ENCODE measurements at regions not wholly inside any gene's neighbourhood (a gene's known extent, or its start where the extent isn't known, plus 50 kb on each side); places are given as distances from the start of the nearest gene placed in this dataset.

DNA sequence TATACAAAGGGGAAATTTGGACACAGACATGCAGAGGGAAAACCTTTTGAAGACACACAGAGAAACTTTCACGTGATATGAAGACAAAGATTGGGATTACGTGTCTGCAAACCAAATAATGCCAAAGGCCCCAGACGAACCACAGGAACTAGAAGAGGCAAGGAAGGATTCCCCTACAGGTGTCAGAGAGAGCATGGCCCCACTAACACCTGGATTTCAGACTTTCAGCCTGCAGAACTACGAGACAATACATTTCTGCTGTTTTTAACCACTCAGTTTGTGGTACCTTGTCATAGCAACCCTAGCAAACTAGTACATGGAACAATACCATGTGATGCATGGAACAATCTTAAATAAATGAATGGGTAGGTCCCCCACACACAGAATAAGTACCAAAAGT is 341.0 kb downstream of the HDGFL1 start:
- DNase-seq (ENCODE audit: low spot score) = no peak
- no peak overlapping the region for H3K27ac ChIP-seq

DNA sequence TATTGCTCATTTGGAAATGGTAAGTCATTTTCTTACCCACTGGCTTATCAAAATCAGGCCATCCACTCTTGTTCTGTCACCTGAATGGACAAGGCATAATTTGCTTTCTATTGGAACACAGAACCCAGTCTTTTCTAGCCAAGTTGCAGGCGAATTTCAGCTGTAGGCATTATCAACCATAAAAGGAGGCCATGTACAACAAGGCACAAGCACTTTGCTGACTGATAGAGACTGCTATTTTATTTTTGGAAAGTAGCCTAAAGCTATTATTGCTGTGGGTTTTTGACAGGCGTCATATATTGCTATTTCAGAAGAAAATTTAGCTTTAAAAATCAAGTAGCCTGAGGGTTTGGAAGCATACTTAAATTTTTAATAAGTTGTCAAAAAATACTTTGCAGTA is 344.2 kb downstream of the HDGFL1 start:
- DNase-seq (ENCODE audit: low spot score) = no peak
- no peaks in the 10 kb centered on the region for H3K4me1 ChIP-seq
- no peaks in the 10 kb centered on the region for H3K9me3 ChIP-seq
- TF ChIP-seq CTCF (IDR thresholded peaks at IDR 0.05) = no peak
- no peaks in the 10 kb centered on the region for H3K36me3 ChIP-seq
- peak overlapping the region in 1 of 2 donors; percentile 47 for H3K27ac ChIP-seq
- H3K27me3 ChIP-seq = no peaks in the 10 kb centered on the region
- H3K4me3 ChIP-seq = no peak overlapping the region

More for the DNA sequence above, 341.0 kb downstream of the HDGFL1 start:
- no peak overlapping the region for H3K4me3 ChIP-seq
- H3K9me3 ChIP-seq = no peaks in the 10 kb centered on the region
- H3K36me3 ChIP-seq = no peaks in the 10 kb centered on the region
- TF ChIP-seq CTCF (IDR thresholded peaks at IDR 0.05) = no peak
- H3K27me3 ChIP-seq = no peaks in the 10 kb centered on the region
- H3K4me1 ChIP-seq = no peaks in the 10 kb centered on the region

DNA sequence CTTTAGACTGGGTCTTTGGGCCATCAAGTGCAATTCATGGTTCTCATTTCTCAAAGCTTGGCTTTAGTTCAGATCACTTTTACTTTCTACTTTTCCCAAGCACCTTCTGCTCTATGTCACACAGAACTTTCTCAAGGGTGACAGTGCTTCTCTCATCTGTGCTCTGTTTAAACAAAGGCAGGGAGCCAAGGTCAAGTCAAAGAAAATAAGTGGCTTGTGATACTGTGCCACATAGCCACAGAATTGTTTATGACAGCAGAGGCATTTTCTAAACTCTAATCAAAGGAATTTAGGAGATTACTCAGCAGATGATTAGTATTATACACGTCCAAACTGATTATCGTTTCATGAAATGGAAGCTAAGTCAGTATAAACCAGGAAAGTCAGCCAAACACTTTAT is 348.0 kb downstream of the HDGFL1 start:
- no peak for TF ChIP-seq CTCF (IDR thresholded peaks at IDR 0.05)
- DNase-seq (ENCODE audit: low spot score) = no peak
- H3K9me3 ChIP-seq = no peaks in the 10 kb centered on the region
- peak overlapping the region in 1 of 2 donors; percentile 9 for H3K27ac ChIP-seq
- H3K36me3 ChIP-seq = no peaks in the 10 kb centered on the region
- no peak overlapping the region for H3K4me3 ChIP-seq
- no peaks in the 10 kb centered on the region for H3K27me3 ChIP-seq
- no peaks in the 10 kb centered on the region for H3K4me1 ChIP-seq

DNA sequence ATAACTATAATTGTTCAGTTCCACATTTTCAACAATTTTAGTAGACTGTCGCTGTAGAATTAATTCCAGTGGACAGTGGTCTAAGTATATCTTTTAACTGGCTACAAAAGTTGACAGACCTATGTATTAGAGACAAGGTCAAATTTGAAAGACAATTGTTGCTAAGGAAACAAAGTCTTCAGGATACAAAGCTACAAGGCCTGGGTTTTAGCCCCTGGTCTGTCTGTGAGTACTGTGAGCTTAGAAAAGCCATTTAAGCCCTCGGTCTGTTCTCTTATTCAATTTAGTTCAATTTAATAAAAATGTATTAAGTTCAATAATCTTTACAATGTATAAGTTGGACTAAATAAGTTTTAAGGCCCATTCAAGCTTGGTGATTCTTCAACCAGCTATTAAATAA is 352.5 kb downstream of the HDGFL1 start:
- Histone ChIP-seq H3K27me3 (no peaks in the 10 kb centered on the region), H3K9me3 (no peaks in the 10 kb centered on the region), H3K36me3 (no peaks in the 10 kb centered on the region), H3K27ac (peak overlapping the region in 1 of 2 donors; percentile 16), H3K4me3 (no peak overlapping the region), H3K4me1 (peaks cover 0 to 20% of the 10 kb centered on the region in 2 donors)
- DNase-seq (ENCODE audit: low spot score) = no peak
- no peak for TF ChIP-seq CTCF (IDR thresholded peaks at IDR 0.05)

DNA sequence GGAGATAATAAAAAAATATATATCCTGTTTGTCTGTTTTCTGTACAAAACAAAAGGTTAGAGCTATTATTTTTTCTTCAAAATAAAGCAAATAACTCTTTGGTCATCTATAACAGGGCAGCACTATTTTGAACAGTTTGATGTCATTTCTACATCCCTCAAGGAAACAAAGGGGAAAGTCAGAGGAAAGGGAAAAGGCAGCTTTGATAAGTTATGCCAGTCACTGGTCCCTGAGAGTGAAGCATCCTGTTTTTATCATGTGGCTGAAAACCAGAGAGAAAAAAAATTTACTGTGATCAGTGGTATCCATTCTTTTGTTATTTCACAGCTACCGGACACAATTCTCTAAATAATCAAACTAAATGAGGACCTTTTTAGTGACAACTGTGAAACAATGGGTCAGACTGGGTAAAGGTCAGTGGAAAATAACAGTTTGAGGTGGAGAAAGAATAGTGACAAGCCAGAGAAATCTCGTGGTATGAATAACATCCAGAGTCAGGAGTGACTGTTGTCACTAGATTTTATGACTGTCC is 356.0 kb downstream of the HDGFL1 start:
- H3K27ac ChIP-seq = peak overlapping the region in 1 of 2 donors; percentile 24
- no peak for DNase-seq (ENCODE audit: low spot score)
- peaks cover 0 to 42% of the 10 kb centered on the region in 2 donors for H3K4me1 ChIP-seq
- H3K36me3 ChIP-seq = no peaks in the 10 kb centered on the region
- no peak for TF ChIP-seq CTCF (IDR thresholded peaks at IDR 0.05)
- H3K9me3 ChIP-seq = no peaks in the 10 kb centered on the region
- no peak overlapping the region for H3K4me3 ChIP-seq
- no peaks in the 10 kb centered on the region for H3K27me3 ChIP-seq

Data from right atrium auricular region (tissue), 2 donors.